ENCODE measurements at regions not wholly inside any gene's neighbourhood (a gene's known extent, or its start where the extent isn't known, plus 50 kb on each side); places are given as distances from the start of the nearest gene placed in this dataset.

DNA sequence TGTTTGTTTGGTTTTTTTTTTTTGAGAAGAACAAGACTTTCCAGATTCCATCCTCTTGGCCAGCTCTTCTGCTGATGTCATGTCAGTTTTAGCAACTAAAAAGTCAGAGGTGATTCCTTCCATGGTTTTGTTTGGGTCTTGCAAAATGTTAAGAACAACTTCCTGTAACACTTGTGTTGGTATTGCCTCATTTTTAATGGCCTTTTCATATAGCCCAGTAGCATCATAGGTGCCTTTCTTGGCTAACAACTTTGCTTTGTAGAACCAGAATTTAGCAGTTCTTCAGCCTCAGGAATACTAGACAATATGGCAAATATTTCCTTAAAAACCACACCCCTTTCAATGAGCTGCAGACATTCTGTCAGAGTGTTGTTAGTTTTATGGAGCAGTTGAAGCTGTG is 99.5 kb upstream of the SIRPG start:
- no peak overlapping the region for H4K91ac ChIP-seq (ENCODE audit: insufficient read depth, low read depth, low read length)
- no peaks in the 10 kb centered on the region for H3K36me3 ChIP-seq (ENCODE audit: control insufficient read depth, insufficient read depth, low read length)
- no peak overlapping the region for H3K23ac ChIP-seq (ENCODE audit: low read depth, low read length)
- intact Hi-C loops (cut with micrococcal nuclease) (no loop called here), in situ Hi-C loops (cut with MboI; ENCODE audit: low sequenced_read_pairs) (loop anchor here (25.0 kb wide), 1 partner anchor 705 kb away; the partner anchor contains the start of gene SNRPB), dilution Hi-C loops (cut with HindIII; ENCODE audit: low sequenced_read_pairs, unreplicated experiment) (no loop called here)
- no peaks in the 10 kb centered on the region for H3K9me3 ChIP-seq (ENCODE audit: control insufficient read depth, insufficient read depth, low read length)
- no peak overlapping the region for H4K5ac ChIP-seq (ENCODE audit: low read depth, low read length)
- no peak overlapping the region for H2BK5ac ChIP-seq (ENCODE audit: low read depth, low read length, poor library complexity, severe bottlenecking)
- H2AK9ac ChIP-seq (replicated peaks; ENCODE audit: low read depth, low read length, poor library complexity) = no peak overlapping the region
- peaks cover 4% of the 10 kb centered on the region for H3K27me3 ChIP-seq (ENCODE audit: control insufficient read depth, insufficient read depth, low read length)
- no peak overlapping the region for H3K18ac ChIP-seq (ENCODE audit: low read depth, low read length)
- no peak overlapping the region for H3K4me3 ChIP-seq (ENCODE audit: insufficient read depth, low read depth, low read length)
- ATAC-seq (ENCODE audit: low read depth) (no peak), DNase-seq (no peak)
- no peak for TF ChIP-seq MXI1 (IDR thresholded peaks at IDR 0.05; ENCODE audit: borderline replicate concordance, low read depth, low read length)
- no peak for TF ChIP-seq SMC3 (IDR thresholded peaks at IDR 0.05; ENCODE audit: low read depth, low read length)
- TF ChIP-seq MAZ (IDR thresholded peaks at IDR 0.05; ENCODE audit: borderline replicate concordance, low read depth, low read length) = no peak
- no peak for TF ChIP-seq ELK1 (IDR thresholded peaks at IDR 0.05; ENCODE audit: borderline replicate concordance, low read depth, low read length)
- TF ChIP-seq USF2 (IDR thresholded peaks at IDR 0.05; ENCODE audit: low read depth, low read length) = no peak
- no peak for TF ChIP-seq CHD1 (IDR thresholded peaks at IDR 0.05; ENCODE audit: low read depth, low read length)
- TF ChIP-seq MAFK (IDR thresholded peaks at IDR 0.05; ENCODE audit: low read depth, low read length) = no peak
- TF ChIP-seq CEBPB (IDR thresholded peaks at IDR 0.05; ENCODE audit: low read depth, low read length) = no peak
- TF ChIP-seq FOS (IDR thresholded peaks at IDR 0.05; ENCODE audit: low read depth, low read length) = no peak
- no peak for TF ChIP-seq BHLHE40 (IDR thresholded peaks at IDR 0.05; ENCODE audit: low read depth, low read length)
- no peak for TF ChIP-seq RFX5 (IDR thresholded peaks at IDR 0.05; ENCODE audit: low read depth, low read length)
- TF ChIP-seq NFE2L2 (IDR thresholded peaks at IDR 0.05; ENCODE audit: low read depth, low read length) = no peak
- no peak for TF ChIP-seq RCOR1 (IDR thresholded peaks at IDR 0.05; ENCODE audit: insufficient replicate concordance, low read length)
- TF ChIP-seq POLR2A (IDR thresholded peaks at IDR 0.05; ENCODE audit: low read depth, low read length) = no peak
- no peaks in the 10 kb centered on the region for H3K9me1 ChIP-seq (ENCODE audit: insufficient read depth, low read length)
- POLR2A ChIA-PET (ENCODE audit: unreplicated experiment) = no interaction called here
- peaks cover 2% of the 10 kb centered on the region for H3K4me1 ChIP-seq (ENCODE audit: control insufficient read depth, insufficient read depth, low read length)
- CTCF ChIA-PET = interaction anchor here (1.3 kb wide), 1 partner anchor 16 kb away, joined by 3 read pairs; no protein-coding TSS in a partner anchor
- H3K56ac ChIP-seq (ENCODE audit: extremely low read depth, insufficient read depth, low read length) = no peak overlapping the region
- no peak overlapping the region for H2AFZ ChIP-seq (replicated peaks; ENCODE audit: low read length, poor library complexity)
- H4K8ac ChIP-seq (ENCODE audit: low read depth in 2 of 2, low read length in 2 of 2) = no peak overlapping the region
- H3K14ac ChIP-seq (replicated peaks; ENCODE audit: low read depth, low read length) = no peak overlapping the region
- no TSS peak for BruUV-seq (replicated peaks)
- H3K4ac ChIP-seq (ENCODE audit: low read depth, low read length) = no peak overlapping the region
- no peak overlapping the region for H3K9ac ChIP-seq (ENCODE audit: low read depth, low read length)
- H3K27ac ChIP-seq (ENCODE audit: insufficient read depth, low read length) = no peak overlapping the region
- H3K79me1 ChIP-seq (ENCODE audit: low read depth in 1 of 2, low read length in 2 of 2) = no peaks in the 10 kb centered on the region
- no peak overlapping the region for H2BK15ac ChIP-seq (ENCODE audit: low read depth, low read length)
- H2BK120ac ChIP-seq (ENCODE audit: low read depth, low read length) = no peak overlapping the region
- no peak overlapping the region for H2AK5ac ChIP-seq (ENCODE audit: low read depth, low read length)
- H3K4me2 ChIP-seq (ENCODE audit: low read depth, low read length) = no peak overlapping the region
- H2BK20ac ChIP-seq (ENCODE audit: low read depth, low read length) = no peak overlapping the region
- no peaks in the 10 kb centered on the region for H4K20me1 ChIP-seq (ENCODE audit: insufficient read depth, low read length)

Measured in IMR-90 (cell line).